ENCODE measurements at regions not wholly inside any gene's neighbourhood (a gene's known extent, or its start where the extent isn't known, plus 50 kb on each side); places are given as distances from the start of the nearest gene placed in this dataset.

- no peak for TF ChIP-seq CTCF (IDR thresholded peaks at IDR 0.05)
These were observed 190.3 kb downstream of the KLF12 start for GRCh38 chr13:73943965-73944233.

GRCh38 chr13:73943137-73943964, 190.9 kb downstream of the KLF12 start:
- no peak for TF ChIP-seq CTCF (IDR thresholded peaks at IDR 0.05)

GRCh38 chr13:73941752-73942151, 192.5 kb downstream of the KLF12 start:
- TF ChIP-seq CTCF (IDR thresholded peaks at IDR 0.05), result no peak

- no peak for TF ChIP-seq CTCF (IDR thresholded peaks at IDR 0.05)
These were observed 194.1 kb downstream of the KLF12 start for GRCh38 chr13:73940098-73940497.

GRCh38 chr13:73939603-73940002, 194.6 kb downstream of the KLF12 start:
- TF ChIP-seq CTCF (IDR thresholded peaks at IDR 0.05), result no peak

- no peak for TF ChIP-seq CTCF (IDR thresholded peaks at IDR 0.05)
These were observed 195.2 kb downstream of the KLF12 start for GRCh38 chr13:73939071-73939380.

GRCh38 chr13:73938372-73939070, 195.7 kb downstream of the KLF12 start:
- no peak for TF ChIP-seq CTCF (IDR thresholded peaks at IDR 0.05)

Data from LNCAP (cell line).